ENCODE measurements at regions not wholly inside any gene's neighbourhood (a gene's known extent, or its start where the extent isn't known, plus 50 kb on each side); places are given as distances from the start of the nearest gene placed in this dataset.

DNA sequence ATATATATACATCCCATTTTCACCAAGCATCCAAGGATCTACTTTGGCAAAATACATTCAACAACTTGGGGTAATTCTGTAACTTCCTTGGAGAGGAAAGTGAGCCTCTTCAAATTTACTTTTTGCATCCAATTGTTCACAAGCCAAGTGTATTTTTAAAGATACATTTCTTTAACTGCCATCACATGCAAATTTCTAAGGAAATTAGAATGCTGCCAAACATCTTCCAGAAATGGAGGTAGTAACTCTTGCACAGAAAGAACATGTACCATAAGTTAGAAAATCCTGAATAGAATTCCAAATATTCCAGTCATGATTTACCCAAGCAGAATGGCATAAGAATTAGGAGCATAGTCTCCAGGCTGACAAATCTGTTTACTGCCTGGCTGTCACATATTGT lies 220.5 kb upstream of the NWD2 start:
- TF ChIP-seq, protein P1, sequence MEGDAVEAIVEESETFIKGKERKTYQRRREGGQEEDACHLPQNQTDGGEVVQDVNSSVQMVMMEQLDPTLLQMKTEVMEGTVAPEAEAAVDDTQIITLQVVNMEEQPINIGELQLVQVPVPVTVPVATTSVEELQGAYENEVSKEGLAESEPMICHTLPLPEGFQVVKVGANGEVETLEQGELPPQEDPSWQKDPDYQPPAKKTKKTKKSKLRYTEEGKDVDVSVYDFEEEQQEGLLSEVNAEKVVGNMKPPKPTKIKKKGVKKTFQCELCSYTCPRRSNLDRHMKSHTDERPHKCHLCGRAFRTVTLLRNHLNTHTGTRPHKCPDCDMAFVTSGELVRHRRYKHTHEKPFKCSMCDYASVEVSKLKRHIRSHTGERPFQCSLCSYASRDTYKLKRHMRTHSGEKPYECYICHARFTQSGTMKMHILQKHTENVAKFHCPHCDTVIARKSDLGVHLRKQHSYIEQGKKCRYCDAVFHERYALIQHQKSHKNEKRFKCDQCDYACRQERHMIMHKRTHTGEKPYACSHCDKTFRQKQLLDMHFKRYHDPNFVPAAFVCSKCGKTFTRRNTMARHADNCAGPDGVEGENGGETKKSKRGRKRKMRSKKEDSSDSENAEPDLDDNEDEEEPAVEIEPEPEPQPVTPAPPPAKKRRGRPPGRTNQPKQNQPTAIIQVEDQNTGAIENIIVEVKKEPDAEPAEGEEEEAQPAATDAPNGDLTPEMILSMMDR (IDR thresholded peaks at IDR 0.05; ENCODE audit: low read depth, low read length), result no peak
- TF ChIP-seq EZH2phosphoT487 (IDR thresholded peaks at IDR 0.05; ENCODE audit: low read depth), result no peak
